Mucosa of descending colon (tissue), 3 donors: ENCODE measurements at regions not wholly inside any gene's neighbourhood (a gene's known extent, or its start where the extent isn't known, plus 50 kb on each side); places are given as distances from the start of the nearest gene placed in this dataset.

Experiments
- ATAC-seq: fragments of 200-7000 bp; cut with Tn5 transposase; one replicate; pipeline ENCODE4 v1.9.1; 2020; ENCODE audit warnings: mild to moderate bottlenecking, moderate library complexity
- DNase-seq, 3 donors: peaks; one replicate each; pipeline ENCODE4 v3.0.0-alpha.2; 2020
- H3K36me3 ChIP-seq: fragments of 200-600 bp; one replicate; pipeline ENCODE4 v1.8.0; 2021; ENCODE audit warnings: low read depth, mild to moderate bottlenecking
- H3K4me1 ChIP-seq: fragments of 200-600 bp; one replicate; pipeline ENCODE4 v1.8.0; 2021; ENCODE audit warnings: low read depth, mild to moderate bottlenecking
- H3K4me3 ChIP-seq: fragments of 200-600 bp; one replicate; pipeline ENCODE4 v1.8.0; 2021; ENCODE audit warnings: mild to moderate bottlenecking
- H3K9me3 ChIP-seq: fragments of 200-600 bp; one replicate; pipeline ENCODE4 v1.8.0; 2021; ENCODE audit warnings: mild to moderate bottlenecking
- intact Hi-C, 2 donors: fragments of 100-400 bp; cut with DNase I in 1 of 2; cut with micrococcal nuclease in 1 of 2; formaldehyde crosslinking; loops; one replicate each; pipeline versions ENCODE4 v1.11.0 to v1.11.1; 2022; cut with DNase I, micrococcal nuclease
- TF ChIP-seq, protein P1 (sequence below): fragments of 200-600 bp; IDR thresholded peaks from one replicate; pipeline ENCODE4 v1.8.0; 2022; ENCODE audit warnings: antibody characterized with exemption, mild to moderate bottlenecking
- donor health status: DM: no; HTN: no; CAD: no; lungs with moderate emphysema.
- donor health status: DM: no; HTN: no; CAD: no.
- donor health status: DM: no; HTN: yes; CAD: no.

DNA sequence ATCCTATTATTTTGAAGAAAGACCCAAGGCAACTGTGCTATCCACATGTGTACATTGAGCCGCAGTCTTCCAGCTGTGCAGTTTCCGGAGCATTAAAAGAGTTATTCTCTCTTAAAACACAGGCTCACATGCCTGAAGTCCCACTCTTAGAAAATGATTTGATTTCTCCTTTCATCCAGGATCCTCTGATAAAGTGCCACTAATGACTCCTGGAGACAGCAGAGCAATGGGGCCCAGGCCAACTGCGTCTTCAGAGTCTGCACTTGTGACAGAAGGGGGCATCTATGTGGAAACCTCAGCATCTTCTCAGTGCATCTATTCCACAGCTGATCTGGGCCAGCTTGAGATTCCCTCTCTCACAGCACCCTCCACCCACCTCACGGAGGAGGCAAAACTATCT lies 482.1 kb upstream of the AKR1E2 start:
- ATAC-seq = no peak
- no peaks in the 10 kb centered on the region for H3K9me3 ChIP-seq
- no peaks in the 10 kb centered on the region for H3K36me3 ChIP-seq
- no peak overlapping the region for H3K4me3 ChIP-seq
- TF ChIP-seq, protein P1, sequence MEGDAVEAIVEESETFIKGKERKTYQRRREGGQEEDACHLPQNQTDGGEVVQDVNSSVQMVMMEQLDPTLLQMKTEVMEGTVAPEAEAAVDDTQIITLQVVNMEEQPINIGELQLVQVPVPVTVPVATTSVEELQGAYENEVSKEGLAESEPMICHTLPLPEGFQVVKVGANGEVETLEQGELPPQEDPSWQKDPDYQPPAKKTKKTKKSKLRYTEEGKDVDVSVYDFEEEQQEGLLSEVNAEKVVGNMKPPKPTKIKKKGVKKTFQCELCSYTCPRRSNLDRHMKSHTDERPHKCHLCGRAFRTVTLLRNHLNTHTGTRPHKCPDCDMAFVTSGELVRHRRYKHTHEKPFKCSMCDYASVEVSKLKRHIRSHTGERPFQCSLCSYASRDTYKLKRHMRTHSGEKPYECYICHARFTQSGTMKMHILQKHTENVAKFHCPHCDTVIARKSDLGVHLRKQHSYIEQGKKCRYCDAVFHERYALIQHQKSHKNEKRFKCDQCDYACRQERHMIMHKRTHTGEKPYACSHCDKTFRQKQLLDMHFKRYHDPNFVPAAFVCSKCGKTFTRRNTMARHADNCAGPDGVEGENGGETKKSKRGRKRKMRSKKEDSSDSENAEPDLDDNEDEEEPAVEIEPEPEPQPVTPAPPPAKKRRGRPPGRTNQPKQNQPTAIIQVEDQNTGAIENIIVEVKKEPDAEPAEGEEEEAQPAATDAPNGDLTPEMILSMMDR = no peak
- intact Hi-C loops = no loop called here
- DNase-seq = no peak
- H3K4me1 ChIP-seq = no peaks in the 10 kb centered on the region

DNA sequence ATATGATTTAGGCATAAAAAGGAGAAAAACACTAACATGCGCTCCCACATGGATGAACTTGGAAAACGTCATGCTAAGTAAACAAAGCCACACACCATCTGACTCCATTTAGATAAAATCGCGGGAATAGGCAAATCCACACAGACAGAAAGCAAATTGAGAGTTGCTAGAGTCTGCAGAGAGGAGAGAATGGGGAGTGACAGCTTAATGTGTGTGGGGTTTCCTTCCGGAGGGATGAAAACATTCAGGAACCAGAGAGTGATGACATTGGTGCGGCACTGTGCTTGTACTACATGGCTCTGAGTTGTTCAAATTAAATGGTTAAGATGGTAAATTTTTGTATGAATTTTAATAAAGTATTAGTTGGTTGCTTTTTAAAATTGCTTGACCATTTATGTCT lies 482.9 kb upstream of the AKR1E2 start:
- DNase-seq (no peak), ATAC-seq (no peak)
- H3K9me3 ChIP-seq = no peaks in the 10 kb centered on the region
- TF ChIP-seq, protein P1 = no peak
- H3K4me3 ChIP-seq = no peak overlapping the region
- no peaks in the 10 kb centered on the region for H3K36me3 ChIP-seq
- H3K4me1 ChIP-seq = no peaks in the 10 kb centered on the region
- intact Hi-C loops = no loop called here

DNA sequence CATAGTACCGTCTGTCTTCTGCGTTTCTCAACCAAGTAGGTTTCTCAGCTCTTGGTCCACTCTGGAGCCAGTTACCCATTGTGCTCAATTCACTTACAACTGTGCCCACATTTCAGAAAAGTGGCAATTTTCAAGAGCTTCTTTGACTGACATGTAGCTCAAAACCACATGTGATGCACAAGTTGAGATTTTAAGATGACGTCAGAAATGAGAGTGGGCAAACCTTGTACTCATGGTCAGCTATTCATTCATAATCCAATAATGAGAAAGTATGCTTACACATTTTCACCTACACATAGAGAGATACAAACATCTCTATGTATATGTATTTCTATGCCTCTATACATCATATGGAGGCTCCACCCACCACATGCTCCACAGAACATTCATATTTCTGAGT lies 487.2 kb upstream of the AKR1E2 start:
- intact Hi-C loops = no loop called here
- H3K9me3 ChIP-seq = no peaks in the 10 kb centered on the region
- no peak overlapping the region for H3K4me3 ChIP-seq
- H3K4me1 ChIP-seq = no peaks in the 10 kb centered on the region
- TF ChIP-seq, protein P1 = no peak
- no peak for ATAC-seq
- no peak for DNase-seq
- H3K36me3 ChIP-seq = no peaks in the 10 kb centered on the region

DNA sequence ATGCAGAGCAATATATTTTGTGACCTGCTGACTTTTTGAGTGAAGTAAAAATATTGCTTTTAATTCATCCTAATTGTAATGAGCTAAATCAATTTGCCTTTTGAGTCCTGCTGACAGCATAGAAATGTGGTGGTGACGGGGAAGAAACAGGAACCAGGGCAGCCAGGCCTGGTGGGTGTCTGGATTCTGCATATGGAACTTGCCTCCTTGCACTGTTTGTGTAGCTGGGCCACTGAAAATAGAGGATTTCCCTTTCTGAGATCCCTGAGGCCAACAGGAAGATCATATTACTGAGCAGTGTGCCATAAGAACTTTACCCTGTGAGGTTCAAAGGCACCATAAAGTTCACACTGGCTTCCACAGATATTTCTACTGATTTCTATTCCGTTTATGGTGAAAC lies 488.4 kb upstream of the AKR1E2 start:
- ATAC-seq (no peak), DNase-seq (no peak)
- Histone ChIP-seq H3K4me1 (no peaks in the 10 kb centered on the region), H3K36me3 (no peaks in the 10 kb centered on the region), H3K4me3 (no peak overlapping the region), H3K9me3 (peaks cover 4% of the 10 kb centered on the region)
- intact Hi-C loops = no loop called here
- TF ChIP-seq, protein P1 = no peak

DNA sequence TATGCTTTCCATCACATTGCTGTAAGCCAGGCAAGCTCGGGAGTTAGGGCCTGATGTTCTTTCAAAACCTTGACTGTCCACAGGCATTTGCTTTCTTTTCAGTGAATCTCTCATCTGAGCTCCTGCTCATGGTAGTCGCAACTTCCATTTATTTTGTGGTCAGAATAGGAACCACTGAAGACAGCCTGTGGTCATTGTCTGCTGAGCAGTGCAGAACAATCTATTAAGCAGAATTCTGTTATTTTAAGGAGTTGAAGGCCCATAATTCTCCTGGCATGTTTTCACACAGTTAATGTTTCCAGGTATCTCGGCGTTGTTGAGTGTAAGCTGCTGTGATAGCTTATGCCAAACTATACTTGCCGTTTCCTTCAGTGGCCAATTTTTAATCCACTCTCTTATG lies 491.1 kb upstream of the AKR1E2 start:
- no peak for DNase-seq
- intact Hi-C loops = no loop called here
- TF ChIP-seq, protein P1 = no peak

DNA sequence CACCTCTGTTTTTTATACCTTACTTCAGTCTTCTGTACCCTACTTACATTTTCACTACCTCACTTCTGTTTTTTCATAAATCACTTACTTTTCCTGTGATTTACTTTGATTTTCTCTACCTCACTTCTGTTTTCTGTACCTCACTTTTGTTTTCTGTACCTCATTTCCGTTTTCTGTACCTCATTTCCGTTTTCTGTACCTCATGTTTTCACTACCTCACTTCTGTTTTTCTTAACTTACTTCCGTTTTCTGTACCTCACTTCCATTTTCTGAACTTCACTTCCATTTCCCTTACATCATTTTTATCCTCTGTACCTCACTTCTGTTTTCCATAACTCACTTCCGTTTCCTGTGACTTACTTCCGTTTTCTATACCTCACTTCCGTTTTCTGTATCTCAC lies 492.0 kb upstream of the AKR1E2 start:
- ATAC-seq = no peak
- no peaks in the 10 kb centered on the region for H3K4me1 ChIP-seq
- no peaks in the 10 kb centered on the region for H3K36me3 ChIP-seq
- intact Hi-C loops = no loop called here
- TF ChIP-seq, protein P1 = no peak
- H3K9me3 ChIP-seq = peaks cover 4% of the 10 kb centered on the region
- no peak for DNase-seq
- no peak overlapping the region for H3K4me3 ChIP-seq

More for the DNA sequence above, 491.1 kb upstream of the AKR1E2 start:
- H3K9me3 ChIP-seq = peaks cover 4% of the 10 kb centered on the region
- no peak overlapping the region for H3K4me3 ChIP-seq
- ATAC-seq = no peak
- H3K36me3 ChIP-seq = no peaks in the 10 kb centered on the region
- H3K4me1 ChIP-seq = no peaks in the 10 kb centered on the region
